ENCODE measurements at regions not wholly inside any gene's neighbourhood (a gene's known extent, or its start where the extent isn't known, plus 50 kb on each side); places are given as distances from the start of the nearest gene placed in this dataset.

DNA sequence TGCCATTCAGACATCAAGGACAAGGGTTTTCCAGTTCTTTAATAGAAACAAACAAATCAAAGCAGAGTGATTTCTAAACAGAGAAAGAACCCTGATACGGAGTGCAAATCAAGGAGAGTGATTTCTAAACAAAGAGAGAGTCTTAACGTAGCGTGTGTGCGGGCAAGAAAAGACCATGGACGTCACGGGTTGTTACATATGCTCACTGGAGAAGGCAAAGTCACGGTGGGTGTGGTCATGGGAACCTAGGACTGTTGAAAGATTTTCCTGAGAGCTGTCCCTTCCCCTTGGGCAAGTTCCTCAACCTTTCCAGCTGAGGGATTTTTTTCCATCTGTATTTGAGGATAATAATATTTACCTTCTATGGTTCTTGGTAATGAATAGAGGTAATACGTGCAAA lies 95.0 kb upstream of the SLC34A2 start:
- TF ChIP-seq, protein P1, sequence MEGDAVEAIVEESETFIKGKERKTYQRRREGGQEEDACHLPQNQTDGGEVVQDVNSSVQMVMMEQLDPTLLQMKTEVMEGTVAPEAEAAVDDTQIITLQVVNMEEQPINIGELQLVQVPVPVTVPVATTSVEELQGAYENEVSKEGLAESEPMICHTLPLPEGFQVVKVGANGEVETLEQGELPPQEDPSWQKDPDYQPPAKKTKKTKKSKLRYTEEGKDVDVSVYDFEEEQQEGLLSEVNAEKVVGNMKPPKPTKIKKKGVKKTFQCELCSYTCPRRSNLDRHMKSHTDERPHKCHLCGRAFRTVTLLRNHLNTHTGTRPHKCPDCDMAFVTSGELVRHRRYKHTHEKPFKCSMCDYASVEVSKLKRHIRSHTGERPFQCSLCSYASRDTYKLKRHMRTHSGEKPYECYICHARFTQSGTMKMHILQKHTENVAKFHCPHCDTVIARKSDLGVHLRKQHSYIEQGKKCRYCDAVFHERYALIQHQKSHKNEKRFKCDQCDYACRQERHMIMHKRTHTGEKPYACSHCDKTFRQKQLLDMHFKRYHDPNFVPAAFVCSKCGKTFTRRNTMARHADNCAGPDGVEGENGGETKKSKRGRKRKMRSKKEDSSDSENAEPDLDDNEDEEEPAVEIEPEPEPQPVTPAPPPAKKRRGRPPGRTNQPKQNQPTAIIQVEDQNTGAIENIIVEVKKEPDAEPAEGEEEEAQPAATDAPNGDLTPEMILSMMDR (optimal IDR thresholded peaks at IDR 0.05 in 1 of 3, IDR thresholded peaks at IDR 0.05 in 1 of 3, conservative IDR thresholded peaks at IDR 0.05 in 1 of 3; ENCODE audit: extremely low read depth in 1 of 3, insufficient read depth in 2 of 3, low read length in 3 of 3) = no peak
- no peak for TF ChIP-seq EZH2 (IDR thresholded peaks at IDR 0.05; ENCODE audit: low read length)
